HPDE6-E6E7 (cell line): ENCODE measurements at regions not wholly inside any gene's neighbourhood (a gene's known extent, or its start where the extent isn't known, plus 50 kb on each side); places are given as distances from the start of the nearest gene placed in this dataset.

Source experiments
- DNase-seq: peaks from one replicate; pipeline ENCODE4 v3.0.0; 2011; ENCODE audit warnings: missing footprints; ENCODE audit errors: extremely low spot score

- DNase-seq = no peak
Measured at GRCh38 chr2:145110668-145111356, 590.9 kb upstream of the ZEB2 start.

DNA sequence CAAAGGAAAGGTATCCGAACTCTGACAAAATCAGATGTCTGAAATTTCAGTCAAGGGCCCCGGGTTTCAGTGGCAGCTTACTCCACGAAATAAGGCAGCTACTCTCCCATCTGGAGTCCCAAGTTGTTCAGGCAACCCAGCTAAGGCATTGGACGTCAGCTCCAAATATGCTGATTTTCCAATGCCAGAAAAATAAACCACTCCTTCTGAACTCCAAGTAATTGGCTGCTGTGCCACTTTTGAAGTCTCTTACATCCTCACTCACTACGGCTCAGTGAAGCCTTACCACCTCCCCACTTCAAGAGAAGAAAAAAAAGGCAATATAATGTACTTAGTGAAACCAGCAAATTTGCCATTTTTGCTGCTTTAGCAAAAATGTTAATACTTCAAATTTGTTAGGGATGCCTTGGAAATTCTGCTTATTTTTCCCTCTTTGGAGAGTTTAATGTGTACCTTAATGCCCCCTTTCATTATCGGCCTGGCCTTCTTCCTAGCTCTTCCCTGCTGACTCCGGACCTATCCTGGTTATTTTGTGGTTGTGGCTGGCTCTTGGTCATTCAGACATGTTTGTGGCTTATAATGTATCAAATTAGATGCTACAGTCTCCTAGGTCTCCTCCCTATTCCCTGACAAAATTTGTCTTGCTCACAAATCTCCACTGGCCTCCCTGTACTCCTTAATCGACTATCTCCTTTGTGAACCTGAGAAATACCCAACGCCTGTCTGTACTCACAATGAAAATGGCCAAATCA is 589.2 kb upstream of the ZEB2 start:
- DNase-seq = no peak

- no peak for DNase-seq
Measured at GRCh38 chr2:145108361-145108778, 588.5 kb upstream of the ZEB2 start.

GRCh38 chr2:145106293-145106692 is 586.4 kb upstream of the ZEB2 start:
- peak; percentile 44 for DNase-seq

- DNase-seq = no peak
Measured at GRCh38 chr2:145102706-145103105, 582.8 kb upstream of the ZEB2 start.

DNA sequence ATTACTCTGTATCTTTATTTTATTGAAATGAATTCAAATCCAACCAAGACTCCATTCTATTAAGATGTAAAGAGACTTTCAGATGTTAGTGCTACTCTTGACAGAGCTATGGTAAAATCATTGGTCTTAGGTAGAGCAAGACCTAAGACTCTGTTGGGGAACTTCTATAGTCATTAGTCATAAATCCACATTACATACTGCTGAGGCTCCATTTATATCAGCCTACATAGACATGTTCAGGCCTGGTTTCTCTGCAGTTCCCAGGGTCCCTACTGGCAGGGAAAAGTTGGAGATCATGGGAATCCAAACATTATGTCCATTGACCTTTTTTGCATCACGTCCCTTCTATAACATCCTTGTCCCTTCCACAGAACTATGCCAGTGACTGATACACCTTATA is 580.4 kb upstream of the ZEB2 start:
- DNase-seq = no peak

GRCh38 chr2:145096582-145096981 is 576.7 kb upstream of the ZEB2 start:
- peak; percentile 5 for DNase-seq

- no peak for DNase-seq
Measured at GRCh38 chr2:145095641-145096435, 575.9 kb upstream of the ZEB2 start.

GRCh38 chr2:145094370-145094769 is 574.5 kb upstream of the ZEB2 start:
- no peak for DNase-seq

DNA sequence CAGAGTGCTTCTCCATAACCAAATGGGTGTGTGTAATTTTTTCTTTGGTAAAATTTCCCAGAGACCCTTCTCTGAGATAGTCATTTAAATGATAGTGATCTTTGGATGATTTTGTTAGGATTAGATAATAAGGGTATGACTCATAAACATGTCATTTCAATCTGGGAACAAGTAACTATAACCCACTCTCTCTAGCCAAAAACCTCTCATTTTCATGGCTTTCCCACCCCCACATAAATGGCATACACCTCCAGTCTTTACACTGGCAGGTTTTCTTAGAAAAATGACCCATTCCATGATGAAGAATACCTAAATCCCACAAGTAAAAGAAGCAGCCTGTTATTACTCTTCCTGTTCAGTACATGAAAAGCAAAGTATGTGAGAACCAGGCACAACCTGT is 572.0 kb upstream of the ZEB2 start:
- no peak for DNase-seq

DNA sequence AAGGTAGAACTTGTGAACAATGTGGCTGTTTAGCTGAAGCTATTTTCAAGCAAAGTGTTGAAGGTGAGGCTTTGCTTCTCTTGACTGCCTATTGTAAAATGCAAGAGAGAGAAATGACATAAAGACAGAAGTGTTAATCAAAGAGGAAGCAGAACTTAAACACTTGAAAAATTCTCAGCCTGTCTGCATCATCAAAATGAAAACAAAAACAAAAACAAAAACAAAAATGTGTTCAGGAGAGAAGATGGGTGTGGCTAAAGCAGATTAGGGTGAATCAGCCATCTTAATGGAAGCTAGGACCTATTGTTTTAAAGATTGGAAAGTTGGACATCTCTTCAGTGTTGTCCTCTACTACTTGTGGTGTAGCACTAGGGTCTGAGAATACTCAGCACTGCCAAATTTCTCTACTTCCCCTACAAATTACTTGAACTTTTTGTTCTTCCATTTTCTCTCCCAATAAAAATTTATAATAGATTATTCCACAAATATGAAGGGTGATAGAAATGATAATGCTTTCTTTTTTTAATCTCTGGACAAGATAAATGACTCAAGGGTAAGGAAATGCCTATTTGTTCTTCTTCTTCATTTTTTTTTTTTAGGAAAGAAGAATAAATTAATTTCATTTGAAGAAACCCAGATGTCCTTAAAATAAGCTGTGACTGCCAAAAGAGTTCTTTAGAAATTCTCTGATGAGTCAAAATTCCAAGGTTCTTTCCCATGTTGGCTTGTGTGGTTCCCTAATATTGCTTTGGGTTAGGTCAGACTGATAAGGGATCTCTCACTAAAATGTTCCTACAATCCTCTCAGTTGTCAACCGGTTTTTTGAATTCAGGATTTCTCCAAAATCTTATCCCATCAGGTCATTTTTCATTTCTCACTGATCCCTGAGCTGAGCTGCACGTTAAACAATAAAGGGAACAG is 571.2 kb upstream of the ZEB2 start:
- no peak for DNase-seq

DNA sequence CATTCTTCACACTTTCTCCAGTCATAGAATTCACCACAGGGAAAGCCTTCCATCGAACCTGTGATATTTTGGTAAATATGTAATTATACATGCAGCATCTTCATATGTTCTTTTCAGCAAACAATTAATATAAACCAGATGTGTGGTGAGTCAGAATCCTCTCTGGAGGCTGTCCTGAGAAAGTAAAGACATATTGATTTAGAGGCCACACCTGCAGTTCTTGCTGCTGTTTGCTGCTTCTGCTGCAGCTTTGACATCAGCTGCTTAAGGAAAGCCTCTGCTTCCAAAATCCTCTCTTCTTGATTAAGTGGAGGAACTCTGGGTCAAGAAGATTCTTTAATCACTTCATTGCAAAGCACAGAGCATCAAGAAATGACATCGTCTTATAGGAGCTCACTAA is 568.8 kb upstream of the ZEB2 start:
- no peak for DNase-seq

GRCh38 chr2:145086910-145087309 is 567.0 kb upstream of the ZEB2 start:
- DNase-seq = no peak

GRCh38 chr2:145085612-145086011 is 565.7 kb upstream of the ZEB2 start:
- DNase-seq = no peak

GRCh38 chr2:145080426-145080825 is 560.5 kb upstream of the ZEB2 start:
- no peak for DNase-seq

- no peak for DNase-seq
Measured at GRCh38 chr2:145079641-145080040, 559.7 kb upstream of the ZEB2 start.

- no peak for DNase-seq
Measured at GRCh38 chr2:145078923-145079322, 559.0 kb upstream of the ZEB2 start.

- no peak for DNase-seq
Measured at GRCh38 chr2:145076085-145076484, 556.2 kb upstream of the ZEB2 start.

DNA sequence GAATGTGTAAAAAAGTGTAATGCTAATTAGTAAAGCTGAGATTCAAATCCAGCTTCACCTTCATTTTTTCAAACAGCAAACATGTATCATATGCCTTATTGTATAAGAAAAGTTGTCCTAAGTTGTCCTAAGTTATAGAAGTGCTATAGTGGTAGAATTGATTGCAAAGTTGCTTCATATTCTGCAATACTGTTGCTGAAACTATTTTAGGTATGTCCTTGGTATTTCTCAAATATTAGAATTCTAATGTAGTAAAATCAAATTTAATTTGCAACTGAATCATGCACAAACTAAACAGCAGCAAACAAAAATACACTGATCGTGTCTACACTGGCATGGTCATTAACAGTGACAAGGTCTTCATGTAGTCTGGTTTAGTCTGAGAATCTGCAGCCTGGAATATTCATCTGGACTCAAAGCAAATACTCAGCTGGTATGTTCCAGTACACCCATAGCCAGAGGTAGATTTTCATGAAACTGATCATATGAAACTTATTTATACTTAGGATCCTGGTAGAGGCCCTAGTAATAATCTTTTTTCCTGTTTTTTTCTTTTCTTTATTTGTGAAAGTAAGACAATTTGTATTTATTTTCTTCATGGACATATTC is 555.6 kb upstream of the ZEB2 start:
- no peak for DNase-seq

GRCh38 chr2:145070703-145071102 is 550.8 kb upstream of the ZEB2 start:
- DNase-seq = no peak

DNA sequence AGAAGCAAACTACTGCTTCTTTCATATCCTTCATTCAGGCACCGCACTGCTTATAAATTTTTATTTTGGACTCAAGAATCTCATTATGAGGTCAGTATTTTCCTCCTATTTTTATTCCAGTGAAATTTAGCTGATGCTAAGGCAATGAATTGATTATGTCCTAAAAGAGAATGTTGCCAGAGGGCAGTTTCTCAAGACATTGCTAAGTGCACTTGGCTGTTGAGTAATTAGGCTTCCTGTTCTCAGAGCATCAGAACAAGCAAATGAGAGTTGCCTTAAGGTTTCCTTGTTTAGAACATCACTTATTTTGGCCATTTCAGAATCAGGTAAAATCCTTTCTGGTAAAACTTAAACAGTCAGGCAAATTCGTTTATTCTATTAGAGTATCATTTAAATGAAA is 548.6 kb upstream of the ZEB2 start:
- DNase-seq = no peak
